Left cardiac atrium (tissue), 4 donors: ENCODE measurements at regions not wholly inside any gene's neighbourhood (a gene's known extent, or its start where the extent isn't known, plus 50 kb on each side); places are given as distances from the start of the nearest gene placed in this dataset.
A peak's percentile ranks its signal among the peaks of the same experiment; 100 is the strongest.

Source experiments
- ATAC-seq, 2 donors: fragments of 200-7000 bp; cut with Tn5 transposase; one replicate each; pipeline ENCODE4 v1.9.1; 2020; ENCODE audit warnings: mild to moderate bottlenecking in 2 of 2, moderate library complexity in 2 of 2
- DNase-seq: peaks from one replicate; pipeline ENCODE4 v3.0.0-alpha.2; 2020
- intact Hi-C, 2 donors: fragments of 100-400 bp; cut with DNase I; formaldehyde crosslinking; loops; one replicate each; pipeline versions ENCODE4 v1.14.1 to v1.15.1; 2022 to 2023
- donor health status: DM: no; HTN: yes; CAD: no.
- donor health status: DM: no; HTN: yes; CAD: no; lungs with severe emphysema.
- donor health status: DM: yes; HTN: yes; CAD: no.
- donor health status: Dilated cardiomyopathy.

GRCh38 chr2:144290276-144290675, 229.6 kb downstream of the ZEB2 start:
- DNase-seq (no peak), ATAC-seq (no peak)
- intact Hi-C loops, result no loop called here

GRCh38 chr2:144288438-144288837, 231.5 kb downstream of the ZEB2 start:
- intact Hi-C loops, result no loop called here
- no peak for ATAC-seq
- no peak for DNase-seq

DNA sequence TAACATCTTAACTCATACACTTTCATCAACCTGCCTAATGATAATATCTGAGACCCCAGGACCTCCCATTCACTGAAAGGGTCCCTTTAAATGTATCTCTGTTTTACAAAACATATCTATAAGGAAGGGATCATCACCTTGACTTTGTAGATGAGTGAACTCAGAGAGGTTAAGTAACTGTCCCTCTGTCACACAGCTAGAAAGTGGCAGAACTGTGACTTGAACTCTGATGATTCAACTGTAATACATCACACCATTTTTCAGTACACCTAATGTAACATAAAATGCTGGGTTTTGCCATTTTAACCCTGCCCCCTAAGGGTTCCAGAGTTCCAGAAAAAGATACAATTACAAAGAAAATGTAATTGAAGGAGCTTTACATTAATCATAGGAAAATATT, 234.6 kb downstream of the ZEB2 start:
- intact Hi-C loops, result no loop called here

GRCh38 chr2:144281476-144281875, 238.4 kb downstream of the ZEB2 start:
- intact Hi-C loops, result no loop called here
- DNase-seq (no peak), ATAC-seq (no peak)

More for the DNA sequence above, 234.6 kb downstream of the ZEB2 start:
- ATAC-seq (no peak), DNase-seq (no peak)

DNA sequence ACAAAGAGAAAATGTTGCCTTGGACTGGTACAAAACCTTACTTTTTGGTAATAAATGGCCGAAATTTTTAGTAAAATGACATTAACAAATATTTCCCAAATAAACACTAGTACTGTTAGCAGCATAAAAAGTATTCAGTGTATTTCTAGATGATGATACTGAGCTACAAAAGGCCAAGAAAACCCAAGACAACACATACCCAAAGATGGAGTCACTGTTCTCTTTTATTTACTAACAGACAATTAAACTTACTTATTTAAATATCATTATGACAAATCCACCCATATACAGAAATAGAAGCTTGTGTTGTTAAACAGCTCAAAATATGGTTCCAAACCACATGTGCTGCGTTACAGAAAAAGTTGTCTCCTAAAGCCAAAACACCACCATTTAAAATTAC, 239.9 kb downstream of the ZEB2 start:
- no peak for ATAC-seq
- DNase-seq, result no peak
- intact Hi-C loops, result no loop called here

DNA sequence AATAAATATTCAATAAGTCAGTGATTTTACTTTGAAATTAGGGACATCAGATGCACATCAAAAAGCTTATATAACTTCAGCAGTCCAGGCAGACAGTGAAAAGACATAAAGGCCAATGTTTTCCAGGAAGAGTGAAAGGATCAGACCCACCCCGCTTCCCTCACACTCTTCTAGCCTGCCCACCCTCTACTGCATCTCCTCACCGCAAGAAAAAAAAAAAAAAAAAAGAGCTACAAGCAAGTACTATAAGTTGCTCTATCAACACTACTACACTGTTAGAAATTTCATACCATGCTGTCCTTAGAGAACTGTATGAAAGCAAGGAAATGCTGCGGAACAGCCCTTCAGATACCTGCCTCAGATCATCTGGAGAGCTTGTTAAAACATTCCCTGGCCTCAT, 240.8 kb downstream of the ZEB2 start:
- ATAC-seq (no peak), DNase-seq (no peak)
- intact Hi-C loops, result no loop called here

DNA sequence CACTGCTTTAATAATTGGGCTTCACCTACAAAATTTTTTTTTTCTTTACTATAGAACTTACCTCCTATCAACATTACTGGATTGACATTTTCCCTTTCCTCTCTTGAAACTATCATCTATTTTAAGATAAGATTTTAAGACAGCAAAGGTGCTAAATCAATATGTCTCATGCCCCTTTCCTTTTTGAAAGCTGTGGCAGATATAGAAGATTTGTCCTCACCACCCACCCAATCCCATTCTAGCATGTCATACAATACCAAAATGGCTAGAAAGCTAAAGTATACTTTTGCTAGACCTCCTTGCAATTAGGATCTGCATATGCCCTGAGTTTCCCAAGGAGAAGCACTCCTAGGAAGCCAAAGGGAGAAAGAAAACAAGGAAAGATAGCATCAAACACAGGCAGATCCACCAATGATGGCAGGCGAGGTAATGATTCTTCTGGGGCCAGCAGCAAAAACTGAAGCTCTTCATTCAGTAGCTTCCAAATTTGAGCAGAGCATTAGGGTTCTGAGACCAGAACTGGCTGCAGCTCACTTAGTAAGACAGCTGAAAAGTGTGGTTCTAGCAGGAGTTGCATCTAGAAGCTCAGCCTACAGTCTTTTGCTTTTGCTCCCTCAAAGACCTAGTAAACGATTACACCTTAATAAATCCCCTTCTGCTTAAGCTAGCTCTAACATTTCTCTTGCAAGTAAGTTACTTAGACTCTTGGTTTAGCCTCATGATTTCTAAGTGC, 242.1 kb downstream of the ZEB2 start:
- intact Hi-C loops, result no loop called here
- DNase-seq, result no peak
- no peak for ATAC-seq

- intact Hi-C loops, result no loop called here
- ATAC-seq, result peak in 1 of 2 donors; percentile 40
- no peak for DNase-seq
These were observed 244.6 kb downstream of the ZEB2 start for GRCh38 chr2:144275340-144275739.

- no peak for ATAC-seq
- intact Hi-C loops, result no loop called here
- DNase-seq, result peak; percentile 22
These were observed 245.8 kb downstream of the ZEB2 start for GRCh38 chr2:144274131-144274530.

GRCh38 chr2:144270951-144271350, 249.0 kb downstream of the ZEB2 start:
- ATAC-seq, result no peak
- intact Hi-C loops, result no loop called here
- DNase-seq, result no peak

- intact Hi-C loops, result no loop called here
- no peak for ATAC-seq
- no peak for DNase-seq
These were observed 251.8 kb downstream of the ZEB2 start for GRCh38 chr2:144268036-144268678.

DNA sequence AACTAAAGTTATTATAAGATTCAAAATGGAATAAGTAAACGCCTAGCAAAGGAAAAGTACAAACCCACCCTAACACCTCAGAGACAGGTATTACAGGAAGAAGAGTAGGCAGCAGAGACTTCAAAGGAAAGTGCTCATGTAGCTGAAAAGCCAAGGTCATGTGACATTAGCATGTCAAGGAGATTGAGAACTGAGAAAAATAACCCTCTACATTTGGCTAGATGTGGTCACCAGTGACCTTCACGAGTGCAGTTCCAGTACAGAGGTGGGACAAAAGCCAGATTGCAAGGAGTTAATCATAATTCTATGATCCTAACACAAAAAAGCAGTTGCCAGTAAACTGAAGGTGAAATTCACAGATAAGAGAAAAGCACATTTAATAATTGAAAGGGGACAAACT, 252.7 kb downstream of the ZEB2 start:
- DNase-seq, result no peak
- no peak for ATAC-seq
- intact Hi-C loops, result no loop called here

DNA sequence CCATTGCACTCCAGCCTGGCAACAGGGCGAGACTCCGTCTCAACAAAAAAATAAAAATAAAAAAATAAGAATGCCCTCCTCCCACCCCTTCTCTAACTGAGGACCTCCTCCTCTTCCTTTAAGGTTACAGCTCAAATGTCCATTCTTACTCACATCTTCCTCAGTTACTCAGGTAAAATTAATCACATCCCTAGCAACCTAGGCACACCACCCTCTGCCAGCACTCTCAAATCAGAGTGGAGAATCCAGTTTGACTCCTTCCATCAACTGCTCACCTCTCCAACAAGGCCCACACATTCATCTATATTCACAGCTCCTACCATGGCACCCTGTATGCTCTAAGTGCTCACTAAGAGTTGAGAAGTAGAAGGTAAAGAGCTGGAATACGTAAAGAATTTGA, 254.3 kb downstream of the ZEB2 start:
- DNase-seq (no peak), ATAC-seq (no peak)
- intact Hi-C loops, result no loop called here

GRCh38 chr2:144261966-144262365, 258.0 kb downstream of the ZEB2 start:
- intact Hi-C loops, result no loop called here
- ATAC-seq (no peak), DNase-seq (no peak)

DNA sequence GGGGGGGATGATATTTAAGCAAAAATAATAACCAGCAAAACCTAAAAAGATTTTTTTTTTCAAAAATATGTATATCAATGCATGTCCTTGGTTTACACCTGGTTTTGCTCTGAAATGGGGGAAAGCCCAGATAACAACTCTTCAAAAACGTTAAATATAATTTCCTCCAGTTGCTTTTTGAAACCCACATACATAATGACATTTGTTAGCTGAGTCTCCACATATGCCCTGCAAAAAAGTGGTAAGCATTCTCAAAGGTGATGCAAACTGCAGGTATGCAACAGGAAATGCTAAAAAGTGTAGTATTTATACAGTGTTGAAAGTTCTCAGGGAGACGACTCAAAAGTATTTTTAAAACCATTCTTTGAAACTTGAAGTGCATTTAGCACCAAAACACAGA, 258.6 kb downstream of the ZEB2 start:
- no peak for DNase-seq
- no peak for ATAC-seq
- intact Hi-C loops, result no loop called here

DNA sequence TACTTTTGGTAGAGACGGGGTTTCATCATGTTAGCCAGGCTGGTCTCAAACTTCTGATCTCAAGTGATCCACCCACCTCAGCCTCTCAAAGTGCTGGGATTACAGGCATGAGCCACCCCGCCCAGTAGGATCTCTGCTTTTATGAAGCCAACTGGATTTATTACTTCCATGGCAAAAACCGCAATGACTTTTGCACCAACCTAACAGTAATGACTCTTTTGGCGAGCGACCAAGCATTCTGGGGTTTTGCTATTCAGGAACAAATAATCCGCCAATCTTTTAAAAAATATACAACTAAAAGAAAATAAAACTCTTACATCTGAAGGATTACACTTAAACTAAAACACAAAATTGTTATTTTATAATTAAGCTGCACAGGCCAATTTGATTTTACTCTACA, 260.6 kb downstream of the ZEB2 start:
- intact Hi-C loops, result no loop called here
- no peak for DNase-seq
- ATAC-seq, result no peak

DNA sequence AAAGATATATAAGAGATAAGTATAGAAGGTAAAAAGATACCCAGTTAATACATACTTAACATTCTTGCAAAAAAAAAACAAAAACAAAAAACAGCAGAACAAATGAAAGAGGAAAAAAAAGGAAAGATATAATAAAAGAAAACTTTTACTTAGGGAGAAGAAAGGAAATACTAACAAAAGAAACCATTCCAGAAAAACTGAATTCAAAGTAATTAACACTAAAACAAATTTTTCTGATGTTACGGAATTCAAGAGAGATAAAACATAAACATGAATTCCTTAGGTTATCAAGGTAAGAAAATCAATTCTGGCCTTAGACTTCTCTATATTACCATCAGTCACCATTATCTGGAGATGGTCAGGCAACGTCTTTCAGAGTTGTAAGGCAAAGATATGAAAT, 261.8 kb downstream of the ZEB2 start:
- ATAC-seq (no peak), DNase-seq (no peak)
- intact Hi-C loops, result no loop called here

DNA sequence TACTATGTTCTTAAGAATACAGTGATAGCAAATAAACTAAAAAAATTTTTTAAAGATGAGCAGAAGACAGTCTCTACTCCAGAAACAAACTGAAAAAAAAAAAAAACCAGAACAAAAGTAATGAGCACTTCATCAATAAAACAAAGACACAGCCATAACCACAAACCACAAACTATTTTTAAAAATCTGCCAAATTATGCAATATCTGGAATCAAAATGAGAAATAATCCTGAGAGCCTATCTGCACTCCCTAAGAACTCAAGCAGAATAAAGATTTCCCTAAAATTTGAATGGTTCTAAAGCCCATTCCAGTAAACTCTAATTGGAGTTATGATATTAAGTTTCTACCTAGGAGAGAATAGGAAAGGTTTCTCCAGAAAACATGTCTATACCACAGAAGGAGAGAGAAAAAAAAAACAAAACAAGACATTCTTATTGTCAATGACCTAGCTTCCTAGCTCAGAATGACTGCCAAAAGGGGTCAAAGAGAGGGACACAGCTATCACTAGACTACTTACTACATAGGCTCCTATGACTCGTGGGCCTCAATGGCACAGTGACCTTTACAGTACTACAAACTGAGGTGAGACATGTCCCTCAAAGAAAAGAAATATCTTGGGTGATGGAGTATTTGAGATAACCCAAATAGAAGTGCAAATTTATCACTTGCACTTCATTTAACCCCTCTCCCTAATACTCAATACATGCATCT, 262.8 kb downstream of the ZEB2 start:
- ATAC-seq (peak in 1 of 2 donors; percentile 34), DNase-seq (no peak)
- intact Hi-C loops, result no loop called here

GRCh38 chr2:144254342-144255235, 265.3 kb downstream of the ZEB2 start:
- DNase-seq, result no peak
- intact Hi-C loops, result no loop called here
- no peak for ATAC-seq

GRCh38 chr2:144253743-144254142, 266.2 kb downstream of the ZEB2 start:
- no peak for DNase-seq

More at GRCh38 chr2:144253743-144254142, 266.2 kb downstream of the ZEB2 start:
- intact Hi-C loops, result no loop called here
- ATAC-seq, result no peak
